CD14-positive monocyte (primary cell): ENCODE measurements at regions not wholly inside any gene's neighbourhood (a gene's known extent, or its start where the extent isn't known, plus 50 kb on each side); places are given as distances from the start of the nearest gene placed in this dataset.

Source experiments
- DNase-seq, 3 donors: peaks; one replicate each; pipeline ENCODE4 v3.0.0-alpha.2; 2011 to 2022
- H2AFZ ChIP-seq: 2 replicates; pipeline ENCODE4 v1.6.0; 2012; ENCODE audit warnings: mild to moderate bottlenecking, low read depth, low read length, inconsistent platforms; ENCODE audit not compliant: insufficient read depth, poor library complexity, severe bottlenecking
- H3K27ac ChIP-seq, 2 donors: 1 replicate in 1 of 2; 2 replicates in 1 of 2; pipeline ENCODE4 v1.5.1; 2012 to 2013; ENCODE audit warnings: low read length in 2 of 2, control low read depth in 1 of 2, inconsistent platforms in 1 of 2, low read depth in 1 of 2, mild to moderate bottlenecking in 1 of 2
- H3K27me3 ChIP-seq, 2 donors: one replicate each; pipeline versions ENCODE4 v1.6.0 to v1.6.1; 2011 to 2013; ENCODE audit warnings: low read length in 2 of 2; ENCODE audit not compliant: control insufficient read depth in 2 of 2, insufficient read depth in 2 of 2
- H3K36me3 ChIP-seq, 2 donors: replicated peaks in 1 of 2; 1 replicate in 1 of 2; 2 replicates in 1 of 2; pipeline versions ENCODE4 v1.5.1 to v1.6.1; 2012 to 2013; ENCODE audit warnings: low read length in 2 of 2, control low read depth in 1 of 2, inconsistent platforms in 1 of 2, mild to moderate bottlenecking in 1 of 2; ENCODE audit not compliant: insufficient read depth in 2 of 2, control insufficient read depth in 1 of 2
- H3K4me1 ChIP-seq, 2 donors: 1 replicate in 1 of 2; 2 replicates in 1 of 2; pipeline versions ENCODE4 v1.5.1 to v1.6.1; 2012 to 2013; ENCODE audit warnings: low read length in 2 of 2, control low read depth in 1 of 2, inconsistent platforms in 1 of 2, mild to moderate bottlenecking in 1 of 2, moderate library complexity in 1 of 2; ENCODE audit not compliant: insufficient read depth in 2 of 2, control insufficient read depth in 1 of 2
- H3K4me2 ChIP-seq: replicated peaks from 2 replicates; pipeline ENCODE3; 2012; ENCODE audit warnings: low read length, moderate library complexity, mild to moderate bottlenecking; ENCODE audit not compliant: poor library complexity, severe bottlenecking; ENCODE audit errors: extremely low read depth
- H3K4me3 ChIP-seq, 3 experiments: fragments of 200-600 bp in 1 of 3; sonication (generic) in 1 of 3; replicated peaks in 1 of 3; 1 replicate in 2 of 3; 2 replicates in 1 of 3; pipeline ENCODE4 v1.5.1; 2011 to 2013; ENCODE audit warnings: low read length in 3 of 3, mild to moderate bottlenecking in 3 of 3, control low read depth in 2 of 3, low read depth in 2 of 3, inconsistent platforms in 1 of 3, moderate library complexity in 1 of 3
- H3K79me2 ChIP-seq: 2 replicates; pipeline ENCODE4 v1.6.0; 2012; ENCODE audit warnings: mild to moderate bottlenecking, control low read depth, inconsistent platforms, low read length, moderate library complexity; ENCODE audit not compliant: insufficient read depth
- H3K9ac ChIP-seq: 2 replicates; pipeline ENCODE4 v1.6.0; 2017; ENCODE audit warnings: low read length, mild to moderate bottlenecking; ENCODE audit not compliant: insufficient read depth, poor library complexity, severe bottlenecking
- H3K9me3 ChIP-seq, 2 donors: replicated peaks in 1 of 2; 1 replicate in 1 of 2; 2 replicates in 1 of 2; pipeline versions ENCODE4 v1.5.1 to v1.6.1; 2012 to 2013; ENCODE audit warnings: low read length in 2 of 2, control low read depth in 1 of 2; ENCODE audit not compliant: control insufficient read depth in 1 of 2, insufficient read depth in 1 of 2
- H4K20me1 ChIP-seq: 2 replicates; pipeline ENCODE4 v1.6.0; 2012; ENCODE audit warnings: mild to moderate bottlenecking, low read length, control low read depth, moderate library complexity; ENCODE audit not compliant: insufficient read depth
- H3K27ac Mint-ChIP-seq, 7 donors: one replicate each; pipeline ENCODE4 v1.8.0; 2020; ENCODE audit warnings: mild to moderate bottlenecking in 7 of 7, mixed read lengths in 7 of 7, moderate library complexity in 6 of 7, inconsistent platforms in 2 of 7
- H3K27me3 Mint-ChIP-seq, 3 donors: one replicate each; pipeline ENCODE4 v1.8.0; 2021 to 2022; ENCODE audit warnings: low read depth in 3 of 3, mild to moderate bottlenecking in 3 of 3, mixed read lengths in 3 of 3, moderate library complexity in 3 of 3, inconsistent platforms in 1 of 3
- H3K36me3 Mint-ChIP-seq, 2 donors: one replicate each; pipeline ENCODE4 v1.8.0; 2020; ENCODE audit warnings: mixed read lengths in 2 of 2, inconsistent platforms in 1 of 2, mild to moderate bottlenecking in 1 of 2
- H3K4me1 Mint-ChIP-seq: one replicate; pipeline ENCODE4 v1.8.0; 2020; ENCODE audit warnings: mild to moderate bottlenecking, mixed read lengths
- H3K4me3 Mint-ChIP-seq, 2 donors: one replicate each; pipeline ENCODE4 v1.8.0; 2020; ENCODE audit warnings: mild to moderate bottlenecking in 2 of 2, mixed read lengths in 2 of 2, moderate library complexity in 1 of 2
- H3K9me3 Mint-ChIP-seq, 7 donors: one replicate each; pipeline ENCODE4 v1.8.0; 2020 to 2022; ENCODE audit warnings: mixed read lengths in 7 of 7, mild to moderate bottlenecking in 6 of 7, moderate library complexity in 6 of 7, inconsistent platforms in 2 of 7
- CTCF ChIP-seq: fragments of 200-600 bp; IDR thresholded peaks from one replicate; pipeline ENCODE4 v1.8.0; 2022; ENCODE audit warnings: antibody characterized with exemption, mild to moderate bottlenecking
- WGBS: methylation state at CpG from one replicate; pipeline ENCODE4 v1.1.5; 2013; ENCODE audit warnings: missing lambda C conversion rate; ENCODE audit not compliant: insufficient coverage; 5-methylcytosine and 5-hydroxymethylcytosine counted together
- intact Hi-C, 2 donors: fragments of 100-400 bp; cut with micrococcal nuclease; formaldehyde crosslinking; loops; one replicate each; pipeline versions ENCODE4 v1.15.0 to v1.15.1; 2023

GRCh38 chr21:38712071-38712470 lies 93.7 kb upstream of the ETS2 start:
- H3K9ac ChIP-seq = no peak overlapping the region
- TF ChIP-seq CTCF = no peak
- no peaks in the 10 kb centered on the region for H3K36me3 ChIP-seq
- H3K9me3 Mint-ChIP-seq = no peaks in the 10 kb centered on the region
- WGBS = no CpG with 5 or more reads among the region's 1 CpG
- no peak overlapping the region for H3K27ac Mint-ChIP-seq
- H4K20me1 ChIP-seq = no peaks in the 10 kb centered on the region
- no peaks in the 10 kb centered on the region for H3K27me3 ChIP-seq
- H3K4me3 ChIP-seq = no peak overlapping the region
- H3K4me3 Mint-ChIP-seq = no peak overlapping the region
- no peak overlapping the region for H2AFZ ChIP-seq
- H3K9me3 ChIP-seq = no peaks in the 10 kb centered on the region
- H3K4me2 ChIP-seq = no peak overlapping the region
- DNase-seq = no peak
- no peaks in the 10 kb centered on the region for H3K4me1 ChIP-seq
- H3K36me3 Mint-ChIP-seq = no peaks in the 10 kb centered on the region
- intact Hi-C loops = no loop called here
- no peak overlapping the region for H3K27ac ChIP-seq
- peaks cover 0 to 1% (median 0%) of the 10 kb centered on the region in 3 donors for H3K27me3 Mint-ChIP-seq
- H3K4me1 Mint-ChIP-seq = peaks cover 6% of the 10 kb centered on the region
- no peaks in the 10 kb centered on the region for H3K79me2 ChIP-seq

- Histone ChIP-seq H3K27me3 (no peaks in the 10 kb centered on the region), H3K9ac (no peak overlapping the region), H3K27ac (no peak overlapping the region), H3K9me3 (no peaks in the 10 kb centered on the region), H4K20me1 (no peaks in the 10 kb centered on the region), H3K36me3 (no peaks in the 10 kb centered on the region), H3K4me3 (no peak overlapping the region), H3K79me2 (no peaks in the 10 kb centered on the region), H3K4me2 (no peak overlapping the region), H2AFZ (no peak overlapping the region), H3K4me1 (no peaks in the 10 kb centered on the region)
- WGBS = no CpG with 5 or more reads among the region's 3 CpGs
- Mint-ChIP-seq H3K27ac (no peak overlapping the region), H3K4me1 (peaks cover 7% of the 10 kb centered on the region), H3K4me3 (no peak overlapping the region), H3K9me3 (no peaks in the 10 kb centered on the region), H3K36me3 (no peaks in the 10 kb centered on the region), H3K27me3 (peaks cover 0 to 1% (median 0%) of the 10 kb centered on the region in 3 donors)
- intact Hi-C loops = no loop called here
- TF ChIP-seq CTCF = no peak
- DNase-seq = no peak
Observed at GRCh38 chr21:38712664-38713063, 93.1 kb upstream of the ETS2 start.
